ELF-1 (cell line): ENCODE measurements at regions not wholly inside any gene's neighbourhood (a gene's known extent, or its start where the extent isn't known, plus 50 kb on each side); places are given as distances from the start of the nearest gene placed in this dataset.
"Not testable (repeated sequence)": the region's sequence is repeated elsewhere in the genome, so short reads cannot be mapped to it uniquely, and the experiment has no call there.

Experiments
- DNase-seq: peaks from one replicate; pipeline ENCODE4 v3.0.0-alpha.2; 2016; ENCODE audit warnings: low read depth, low spot score

DNA sequence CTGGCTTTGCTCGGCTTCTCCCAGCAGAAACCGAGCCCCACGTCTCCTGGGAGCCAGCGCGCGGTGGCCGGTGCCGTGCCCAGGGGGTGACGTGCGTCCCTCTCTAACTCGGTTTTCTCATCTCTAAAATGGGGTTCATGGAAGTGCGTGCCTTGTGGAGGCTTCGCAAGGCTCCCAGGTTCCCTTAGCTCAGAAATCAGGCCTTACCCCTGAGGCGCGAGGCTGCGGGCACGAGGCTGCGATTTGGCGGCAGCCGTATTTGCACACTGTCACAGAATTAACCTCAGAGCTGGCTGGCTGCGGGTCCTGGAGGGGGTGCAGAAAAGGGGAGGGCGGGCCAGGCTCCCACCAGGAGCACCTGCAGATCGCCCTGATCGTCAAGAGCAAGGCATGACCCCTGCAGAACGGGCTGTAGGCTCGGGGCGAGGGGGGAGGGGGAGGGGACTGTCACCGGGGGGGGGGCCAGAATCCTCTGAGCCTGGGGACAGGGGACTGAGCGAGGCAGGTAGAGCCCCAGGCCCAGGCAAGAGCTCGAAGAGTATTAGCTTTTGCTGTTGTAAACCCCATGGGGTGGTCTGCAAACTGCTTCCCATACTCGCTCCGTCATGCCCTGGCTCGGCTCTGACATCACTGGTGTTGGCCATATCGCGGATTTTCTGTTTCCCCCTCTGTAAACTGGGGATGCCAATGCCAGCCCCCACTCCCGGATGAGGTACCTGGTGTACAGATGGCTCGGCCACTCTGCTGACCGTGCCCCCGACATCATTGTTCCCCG is 62.2 kb downstream of the CCNE1 start:
- DNase-seq, result no peak

GRCh38 chr19:29875931-29876330 is 64.1 kb downstream of the CCNE1 start:
- DNase-seq, result no peak

- no peak for DNase-seq
Observed at GRCh38 chr19:29876414-29876813, 64.6 kb downstream of the CCNE1 start.

DNA sequence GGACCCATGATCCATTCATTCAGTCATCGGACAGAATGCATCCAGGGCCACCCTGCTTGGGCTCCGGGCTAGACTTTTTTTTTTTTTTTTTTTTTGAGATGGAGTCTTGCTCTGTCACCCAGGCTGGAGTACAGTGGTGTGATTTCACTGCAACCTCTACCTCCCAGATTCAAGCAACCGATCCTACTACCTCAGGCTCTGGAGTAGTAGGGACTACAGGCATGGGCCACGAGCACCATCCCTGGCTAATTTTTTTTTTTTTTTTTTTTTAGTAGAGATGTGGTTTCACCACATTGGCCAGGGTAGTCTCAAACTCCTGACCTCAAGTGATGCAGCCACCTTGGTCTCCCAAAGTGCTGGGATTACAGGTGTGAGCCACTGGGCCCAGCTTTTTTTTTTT is 65.1 kb downstream of the CCNE1 start:
- not testable (repeated sequence) for DNase-seq

DNA sequence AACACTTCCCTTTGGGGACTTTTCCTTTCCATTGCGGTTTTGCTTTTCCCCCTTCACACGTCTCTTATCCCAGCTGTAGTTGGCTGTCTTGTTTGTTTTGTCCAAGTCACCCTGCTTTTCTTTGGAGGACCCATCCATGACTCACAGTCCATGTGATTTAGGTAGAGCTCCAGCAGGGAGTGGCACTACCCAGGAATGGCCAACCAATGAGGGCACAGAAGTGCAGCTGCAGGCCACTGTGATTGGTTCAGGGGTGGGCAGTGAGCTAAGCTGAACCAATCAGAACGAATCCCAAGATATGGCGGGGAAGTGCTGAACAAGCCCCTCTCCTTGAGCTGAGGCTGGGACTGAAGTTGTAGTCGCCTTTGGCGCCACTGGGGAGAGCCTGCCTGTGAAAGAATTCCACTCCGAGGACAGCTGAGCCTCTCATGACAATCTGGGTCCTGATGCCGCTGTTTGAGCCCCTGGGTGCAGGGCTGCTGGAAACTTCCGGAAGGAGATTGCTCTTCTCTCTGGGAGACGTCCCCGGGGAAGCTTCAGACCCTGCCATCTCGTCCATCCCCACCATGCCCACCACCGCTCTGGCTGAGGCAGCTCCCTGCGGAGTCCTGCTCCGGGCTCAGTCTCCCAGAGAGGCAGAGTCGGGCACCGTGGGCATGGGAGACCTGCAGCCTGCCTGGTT is 62.9 kb upstream of the URI1 start:
- peak; percentile 75 for DNase-seq

DNA sequence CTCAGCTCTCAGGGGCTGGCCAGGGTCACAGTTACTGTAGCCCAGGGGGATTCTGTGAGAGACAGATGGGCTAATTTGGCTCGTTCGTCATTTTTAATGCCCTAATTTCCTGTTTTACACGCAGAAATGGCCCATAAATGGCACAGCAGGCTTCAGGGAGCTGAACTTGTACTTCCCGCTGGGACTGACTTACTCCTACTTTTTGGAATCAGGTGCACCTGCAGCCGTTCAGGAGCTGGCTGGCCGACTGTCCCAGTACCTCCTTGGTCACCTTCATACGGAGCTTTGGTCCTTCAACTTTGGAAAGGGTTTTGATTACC is 62.4 kb upstream of the URI1 start:
- DNase-seq, result no peak

DNA sequence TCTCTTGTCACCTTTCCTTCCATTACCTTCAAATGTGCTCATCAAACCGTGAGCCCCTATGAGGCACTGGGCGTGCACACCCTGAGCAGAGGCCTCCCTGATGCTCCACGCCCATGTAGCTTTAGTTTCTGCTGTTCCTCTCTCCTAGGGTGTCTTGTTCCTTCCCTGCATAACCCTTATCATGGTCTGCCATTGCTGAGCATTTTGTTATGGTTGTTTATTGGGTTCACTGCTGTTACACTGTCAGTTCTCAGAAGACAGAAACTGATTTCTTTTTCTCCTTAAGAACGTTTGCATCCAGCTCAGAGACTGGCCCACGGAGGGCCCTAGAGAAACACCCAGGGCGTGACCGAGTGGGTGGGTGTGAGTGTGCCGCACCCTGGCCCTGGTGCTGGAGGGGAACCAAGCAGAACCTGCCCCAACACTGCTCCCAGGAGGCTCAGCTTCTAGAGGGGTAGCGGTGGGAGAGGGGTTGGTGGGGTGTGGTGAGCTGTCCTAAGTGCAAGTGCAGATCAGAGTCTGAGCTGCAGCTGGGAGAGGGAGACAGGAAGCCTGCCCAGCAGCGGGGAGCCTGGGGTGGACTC is 61.4 kb upstream of the URI1 start:
- DNase-seq, result no peak

GRCh38 chr19:29881386-29881785 is 60.7 kb upstream of the URI1 start:
- DNase-seq, result no peak

DNA sequence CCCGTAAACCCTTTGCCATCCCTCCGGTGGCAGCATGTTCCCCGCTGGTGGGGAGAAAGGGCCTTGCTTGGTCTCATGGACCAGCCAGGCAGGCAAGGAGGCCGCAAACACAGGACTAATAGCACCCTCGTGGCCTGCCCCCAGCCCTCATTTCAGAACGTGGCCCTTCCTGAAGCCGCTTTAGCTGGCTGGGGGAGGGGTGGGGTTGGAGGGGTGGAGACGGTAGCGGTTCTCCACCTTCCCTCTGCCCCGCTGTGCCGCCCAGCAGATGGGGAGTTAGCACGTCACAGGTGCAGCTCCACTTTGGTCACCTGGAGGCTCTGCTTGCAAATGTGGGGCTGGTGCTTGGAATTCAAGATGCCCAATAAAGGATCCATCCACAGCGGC is 59.3 kb upstream of the URI1 start:
- no peak for DNase-seq

- no peak for DNase-seq
Observed at GRCh38 chr19:29884044-29884443, 58.0 kb upstream of the URI1 start.

- no peak for DNase-seq
Observed at GRCh38 chr19:29884466-29884865, 57.6 kb upstream of the URI1 start.

- not testable (repeated sequence) for DNase-seq
Observed at GRCh38 chr19:29886106-29886505, 55.9 kb upstream of the URI1 start.

DNA sequence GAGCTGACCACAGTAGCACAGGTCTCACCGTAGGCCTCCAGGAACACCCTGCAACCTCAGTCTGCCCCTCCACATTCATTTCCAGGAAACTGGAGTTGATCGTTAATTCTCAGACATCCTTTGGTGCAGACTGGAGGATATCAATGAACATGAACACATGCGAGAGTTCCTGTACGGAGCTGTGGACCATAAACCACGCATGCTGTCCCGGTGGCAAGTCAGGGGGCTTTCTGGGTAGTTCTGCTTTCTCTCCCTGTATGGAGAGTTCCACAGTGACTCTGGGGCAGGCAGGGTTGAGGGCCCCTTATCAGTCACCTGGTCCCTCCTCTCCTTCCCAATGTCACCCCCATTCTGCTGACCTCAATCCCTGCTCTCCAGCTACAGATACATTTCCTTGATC is 55.5 kb upstream of the URI1 start:
- DNase-seq, result no peak

DNA sequence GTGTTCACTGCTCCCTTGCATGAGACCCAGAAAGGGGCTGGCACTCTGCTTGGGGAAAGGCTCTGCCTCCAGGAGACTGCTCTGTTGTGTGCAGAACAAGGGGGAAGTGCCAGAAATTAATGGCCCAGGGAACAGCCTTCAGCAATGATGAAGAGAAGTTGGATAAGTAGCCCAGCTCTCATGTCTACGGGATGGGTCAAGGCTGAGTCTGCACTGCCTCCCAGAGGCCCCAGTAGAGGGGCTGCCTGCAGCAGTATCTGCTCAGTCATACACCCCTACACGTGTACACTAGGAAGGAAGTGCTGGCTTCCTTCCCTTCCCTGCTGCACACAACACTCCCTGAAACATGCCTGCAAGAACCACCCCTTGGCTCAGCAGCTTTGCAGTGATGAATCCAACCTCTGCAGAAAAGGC is 54.6 kb upstream of the URI1 start:
- DNase-seq, result no peak

DNA sequence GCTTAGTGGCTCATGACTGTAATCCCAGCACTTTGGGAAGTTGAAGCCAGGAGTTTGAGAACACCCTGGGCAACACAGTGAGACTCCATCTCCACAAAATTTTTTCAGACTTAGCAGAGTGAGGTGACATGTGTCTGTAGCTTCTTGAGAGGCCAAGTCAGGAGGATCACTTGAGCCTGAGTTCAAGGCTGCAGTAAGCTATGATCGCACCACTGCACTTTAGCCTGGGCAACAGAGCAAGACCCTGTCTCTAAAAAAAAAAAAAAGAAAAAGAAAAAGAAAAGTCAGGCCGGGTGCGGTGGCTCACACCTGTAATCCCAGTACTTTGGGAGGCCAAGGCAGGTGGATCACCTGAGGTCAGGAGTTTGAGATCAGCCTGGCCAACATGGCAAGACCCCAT is 54.0 kb upstream of the URI1 start:
- DNase-seq, result not testable (repeated sequence)

DNA sequence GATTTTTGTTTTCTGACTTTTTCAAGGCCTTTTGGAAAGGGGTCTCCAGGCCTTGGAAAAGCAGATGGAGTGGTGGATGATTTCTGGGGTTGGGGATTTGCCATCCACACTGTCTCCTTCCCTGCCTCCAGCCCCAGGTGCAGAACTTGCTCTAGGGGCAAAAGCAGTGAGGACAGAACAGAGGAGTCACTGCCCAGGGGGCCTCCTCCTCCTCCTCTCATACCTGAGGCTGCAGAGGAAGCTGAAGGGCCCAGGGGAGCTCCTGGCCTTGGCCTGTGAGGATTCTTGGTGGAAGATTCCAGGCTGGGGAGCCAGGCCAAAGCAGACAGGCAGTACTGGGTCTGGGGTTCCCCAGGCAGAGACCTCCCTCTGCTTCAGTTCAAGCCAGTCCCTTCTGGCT is 52.3 kb upstream of the URI1 start:
- no peak for DNase-seq

- DNase-seq, result no peak
Observed at GRCh38 chr19:29890392-29890791, 51.6 kb upstream of the URI1 start.
